RWPE2 (cell line): ENCODE measurements at regions not wholly inside any gene's neighbourhood (a gene's known extent, or its start where the extent isn't known, plus 50 kb on each side); places are given as distances from the start of the nearest gene placed in this dataset.
A peak's percentile ranks its signal among the peaks of the same experiment; 100 is the strongest.

Experiments
- ATAC-seq: fragments of 200-7000 bp; cut with Tn5 transposase; 3 replicates; pipeline ENCODE4 v1.9.1; 2021; ENCODE audit warnings: low read depth
- DNase-seq: peaks from one replicate; pipeline ENCODE4 v3.0.0-alpha.2; 2020; ENCODE audit warnings: low spot score
- H3K27ac ChIP-seq: fragments of 450-650 bp; 2 replicates; pipeline ENCODE4 v1.5.1; 2017; ENCODE audit warnings: mild to moderate bottlenecking; ENCODE audit not compliant: poor library complexity, severe bottlenecking
- H3K27me3 ChIP-seq: fragments of 250-450 bp; sonication (Bioruptor Pico); 2 replicates; pipeline ENCODE4 v1.5.1; 2021; ENCODE audit warnings: mild to moderate bottlenecking, moderate library complexity; ENCODE audit not compliant: insufficient read depth, poor library complexity, severe bottlenecking
- H3K36me3 ChIP-seq: fragments of 250-450 bp; sonication (Bioruptor Pico); 2 replicates; pipeline ENCODE4 v1.5.1; 2020; ENCODE audit warnings: low read depth, mild to moderate bottlenecking, moderate library complexity
- H3K4me1 ChIP-seq: fragments of 250-450 bp; sonication (Bioruptor Pico); 2 replicates; pipeline ENCODE4 v1.5.1; 2021; ENCODE audit warnings: mild to moderate bottlenecking, moderate library complexity; ENCODE audit not compliant: insufficient read depth, poor library complexity, severe bottlenecking
- H3K4me3 ChIP-seq: fragments of 250-450 bp; sonication (Bioruptor Pico); 2 replicates; pipeline ENCODE4 v1.5.1; 2021; ENCODE audit warnings: mild to moderate bottlenecking, moderate library complexity; ENCODE audit not compliant: severe bottlenecking
- H3K9me3 ChIP-seq: fragments of 250-450 bp; sonication (Bioruptor Pico); 2 replicates; pipeline ENCODE4 v1.5.1; 2021; ENCODE audit warnings: mild to moderate bottlenecking, moderate library complexity; ENCODE audit not compliant: severe bottlenecking
- CTCF ChIP-seq: fragments of 450-650 bp; IDR thresholded peaks from one replicate; pipeline ENCODE4 v1.5.1; 2017; ENCODE audit warnings: mild to moderate bottlenecking, moderate library complexity; ENCODE audit not compliant: poor library complexity, severe bottlenecking

GRCh38 chr4:129546531-129546930, 450.6 kb downstream of the C4orf33 start:
- Histone ChIP-seq H3K27ac (no peak overlapping the region), H3K4me1 (peaks cover 5% of the 10 kb centered on the region), H3K36me3 (no peaks in the 10 kb centered on the region), H3K4me3 (no peak overlapping the region), H3K27me3 (no peaks in the 10 kb centered on the region), H3K9me3 (no peaks in the 10 kb centered on the region)
- no peak for DNase-seq
- no peak for TF ChIP-seq CTCF
- ATAC-seq: no peak

GRCh38 chr4:129550281-129550785, 454.4 kb downstream of the C4orf33 start:
- no peaks in the 10 kb centered on the region for H3K36me3 ChIP-seq
- ATAC-seq: no peak
- H3K27me3 ChIP-seq: no peaks in the 10 kb centered on the region
- H3K27ac ChIP-seq: no peak overlapping the region
- H3K4me1 ChIP-seq: peaks cover 5% of the 10 kb centered on the region
- H3K9me3 ChIP-seq: no peaks in the 10 kb centered on the region
- no peak for DNase-seq
- no peak for TF ChIP-seq CTCF
- H3K4me3 ChIP-seq: no peak overlapping the region

GRCh38 chr4:129561280-129561679, 465.3 kb downstream of the C4orf33 start:
- no peak for ATAC-seq

GRCh38 chr4:129561886-129562671, 466.1 kb downstream of the C4orf33 start:
- H3K9me3 ChIP-seq: no peaks in the 10 kb centered on the region
- H3K27me3 ChIP-seq: no peaks in the 10 kb centered on the region
- ATAC-seq (peak; percentile 71), DNase-seq (no peak)
- H3K27ac ChIP-seq: no peak overlapping the region
- no peak for TF ChIP-seq CTCF
- H3K4me1 ChIP-seq: peaks cover 3% of the 10 kb centered on the region
- H3K4me3 ChIP-seq: no peak overlapping the region
- no peaks in the 10 kb centered on the region for H3K36me3 ChIP-seq

More at GRCh38 chr4:129561280-129561679, 465.3 kb downstream of the C4orf33 start:
- Histone ChIP-seq H3K27me3 (no peaks in the 10 kb centered on the region), H3K4me1 (peaks cover 3% of the 10 kb centered on the region), H3K36me3 (no peaks in the 10 kb centered on the region), H3K27ac (no peak overlapping the region), H3K4me3 (no peak overlapping the region), H3K9me3 (no peaks in the 10 kb centered on the region)
- TF ChIP-seq CTCF: no peak
- DNase-seq: no peak

GRCh38 chr4:129565214-129565613, 469.3 kb downstream of the C4orf33 start:
- ATAC-seq: no peak
- Histone ChIP-seq H3K9me3 (no peaks in the 10 kb centered on the region), H3K4me1 (peaks cover 3% of the 10 kb centered on the region), H3K27me3 (no peaks in the 10 kb centered on the region), H3K27ac (no peak overlapping the region), H3K36me3 (no peaks in the 10 kb centered on the region), H3K4me3 (no peak overlapping the region)
- DNase-seq: no peak
- TF ChIP-seq CTCF: no peak
